Fibroblast of the aortic adventitia (primary cell): ENCODE measurements at regions not wholly inside any gene's neighbourhood (a gene's known extent, or its start where the extent isn't known, plus 50 kb on each side); places are given as distances from the start of the nearest gene placed in this dataset.

Experiments used
- DNase-seq: peaks from one replicate; pipeline ENCODE4 v3.0.0-alpha.2; 2010; ENCODE audit warnings: low read depth
- H3K4me3 ChIP-seq: 2 replicates; pipeline ENCODE4 v1.5.1; 2011; ENCODE audit warnings: low read depth, mild to moderate bottlenecking, control low read depth, low read length, moderate library complexity
- TF ChIP-seq, protein P1 (sequence below): IDR thresholded peaks from 2 replicates; pipeline ENCODE4 v1.5.1; 2011; ENCODE audit warnings: mild to moderate bottlenecking, low read length, control low read depth, inconsistent platforms; ENCODE audit not compliant: insufficient read depth

DNA sequence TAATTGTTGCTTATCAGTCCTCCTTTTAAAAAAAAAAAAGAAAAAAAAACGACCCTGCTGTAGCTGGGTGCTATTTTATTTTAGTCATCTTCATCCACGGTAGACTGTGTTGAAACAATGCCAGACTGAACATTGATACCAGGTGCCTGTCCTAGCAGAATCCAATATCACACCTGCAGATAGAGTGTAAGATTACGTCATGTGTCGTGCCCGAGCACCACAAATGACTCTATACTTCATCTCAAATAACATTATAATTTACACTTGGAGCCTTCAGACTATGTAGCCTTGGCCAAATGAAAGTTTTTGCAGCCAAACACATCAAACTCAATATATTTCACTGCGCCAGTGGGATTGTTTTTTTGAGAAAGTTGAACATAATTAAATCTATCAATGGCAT, 410.6 kb downstream of the FGF9 start:
- TF ChIP-seq, protein P1, sequence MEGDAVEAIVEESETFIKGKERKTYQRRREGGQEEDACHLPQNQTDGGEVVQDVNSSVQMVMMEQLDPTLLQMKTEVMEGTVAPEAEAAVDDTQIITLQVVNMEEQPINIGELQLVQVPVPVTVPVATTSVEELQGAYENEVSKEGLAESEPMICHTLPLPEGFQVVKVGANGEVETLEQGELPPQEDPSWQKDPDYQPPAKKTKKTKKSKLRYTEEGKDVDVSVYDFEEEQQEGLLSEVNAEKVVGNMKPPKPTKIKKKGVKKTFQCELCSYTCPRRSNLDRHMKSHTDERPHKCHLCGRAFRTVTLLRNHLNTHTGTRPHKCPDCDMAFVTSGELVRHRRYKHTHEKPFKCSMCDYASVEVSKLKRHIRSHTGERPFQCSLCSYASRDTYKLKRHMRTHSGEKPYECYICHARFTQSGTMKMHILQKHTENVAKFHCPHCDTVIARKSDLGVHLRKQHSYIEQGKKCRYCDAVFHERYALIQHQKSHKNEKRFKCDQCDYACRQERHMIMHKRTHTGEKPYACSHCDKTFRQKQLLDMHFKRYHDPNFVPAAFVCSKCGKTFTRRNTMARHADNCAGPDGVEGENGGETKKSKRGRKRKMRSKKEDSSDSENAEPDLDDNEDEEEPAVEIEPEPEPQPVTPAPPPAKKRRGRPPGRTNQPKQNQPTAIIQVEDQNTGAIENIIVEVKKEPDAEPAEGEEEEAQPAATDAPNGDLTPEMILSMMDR: no peak
- no peak for DNase-seq
- no peak overlapping the region for H3K4me3 ChIP-seq

DNA sequence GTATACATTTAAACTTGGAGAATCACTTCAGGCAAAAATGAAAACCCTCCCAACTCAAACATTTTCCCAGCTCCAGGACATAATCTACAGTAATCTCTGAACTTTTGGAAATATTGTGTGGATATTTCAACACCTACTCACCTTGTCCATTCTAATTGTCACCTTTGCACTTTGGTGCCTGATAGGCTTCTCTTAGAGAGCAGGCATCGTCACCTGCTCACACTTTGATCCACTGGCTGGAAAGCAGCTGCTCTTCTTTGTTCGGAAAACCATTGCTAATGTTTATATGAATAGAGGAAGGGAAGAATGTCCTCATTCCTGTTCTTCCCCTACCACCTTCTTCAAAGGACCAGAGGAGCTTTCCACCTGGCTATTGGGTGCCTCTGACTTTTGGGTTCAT, 411.2 kb downstream of the FGF9 start:
- TF ChIP-seq, protein P1: no peak
- no peak overlapping the region for H3K4me3 ChIP-seq
- no peak for DNase-seq

DNA sequence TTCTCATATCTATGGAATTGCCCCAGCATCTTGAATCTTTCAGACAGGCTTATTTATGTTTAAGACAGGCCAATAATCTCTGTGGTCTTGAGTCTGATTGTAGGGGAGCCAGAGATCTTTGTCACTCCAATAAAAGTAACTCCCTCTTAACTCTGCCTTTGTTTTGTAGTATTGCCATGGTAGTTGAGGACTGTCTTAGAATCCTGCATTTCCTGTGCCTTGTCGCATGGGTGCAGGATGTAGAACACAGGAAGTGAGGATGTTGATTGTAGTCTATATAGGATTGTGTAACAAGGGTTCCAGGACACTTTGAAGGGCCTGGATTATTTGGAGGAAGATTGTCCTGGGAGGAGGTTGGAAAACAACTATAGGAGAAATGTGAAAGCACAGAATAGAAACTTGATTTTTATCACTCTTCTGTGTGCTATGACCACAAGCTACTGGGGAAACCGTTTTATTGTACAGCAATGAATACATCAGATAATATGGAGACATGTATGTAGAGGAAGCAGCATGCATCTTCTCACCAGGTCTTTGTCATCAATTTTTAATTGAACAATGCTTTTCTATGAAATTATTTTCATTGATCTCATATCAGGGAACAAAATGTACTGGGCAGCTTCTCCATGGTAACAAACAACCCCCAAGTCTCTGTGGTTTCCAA, 411.7 kb downstream of the FGF9 start:
- DNase-seq: no peak
- H3K4me3 ChIP-seq: no peak overlapping the region
- TF ChIP-seq, protein P1: no peak

DNA sequence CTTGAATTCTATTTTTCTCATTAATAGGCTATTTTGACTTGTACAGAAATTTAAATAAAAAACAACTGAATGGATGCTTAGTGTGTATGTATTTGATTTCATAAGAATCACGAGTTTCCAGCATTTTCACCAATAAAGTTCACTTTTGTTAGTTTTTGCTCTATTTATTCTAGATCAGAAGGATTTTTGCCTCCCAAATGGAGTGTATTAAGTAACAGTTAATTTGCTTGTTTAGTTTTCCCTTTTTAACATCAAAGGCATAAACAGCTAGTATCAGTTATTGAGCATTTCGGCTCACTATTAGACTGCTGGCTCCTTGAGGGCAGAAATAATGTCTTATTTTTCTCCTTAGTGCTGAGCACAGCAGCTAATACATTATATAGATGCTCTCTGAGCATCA, 414.1 kb downstream of the FGF9 start:
- no peak overlapping the region for H3K4me3 ChIP-seq
- TF ChIP-seq, protein P1: no peak
- DNase-seq: no peak

DNA sequence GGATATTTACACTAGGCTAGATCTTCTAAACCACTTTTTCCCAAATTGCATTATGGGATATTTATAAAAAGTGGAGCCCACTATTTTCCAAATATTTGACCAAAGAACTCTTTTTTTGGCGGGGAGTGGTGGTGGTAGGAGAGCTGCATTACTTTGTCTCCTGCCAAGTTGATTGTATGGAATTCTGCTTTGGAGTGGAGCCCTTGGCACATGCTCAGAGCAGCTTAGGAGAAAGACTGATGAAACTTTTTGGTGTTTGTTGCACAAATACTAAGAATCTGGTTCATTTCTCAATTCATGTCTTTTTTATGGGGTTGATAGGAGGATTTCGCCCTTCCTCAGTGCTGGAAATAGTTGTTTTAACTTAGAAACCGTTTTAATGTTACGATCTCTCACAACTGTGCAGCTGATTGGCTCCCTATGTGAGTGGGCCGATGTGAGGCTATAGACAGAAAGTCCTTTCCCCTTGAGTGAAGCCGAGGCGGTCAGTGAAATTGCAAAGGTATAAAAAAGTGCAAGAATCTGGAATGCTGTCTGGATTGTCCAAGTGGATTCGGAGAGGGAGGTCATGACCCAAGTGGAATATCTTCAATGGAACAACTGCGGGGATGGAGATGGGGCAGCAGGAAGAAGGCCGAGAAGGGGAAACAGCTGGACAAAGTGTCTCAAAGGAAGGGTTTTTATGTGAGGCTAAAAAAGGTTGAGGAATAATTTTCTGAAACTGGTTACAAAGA, 415.9 kb downstream of the FGF9 start:
- peak; percentile 63 for DNase-seq
- TF ChIP-seq, protein P1: no peak
- no peak overlapping the region for H3K4me3 ChIP-seq

DNA sequence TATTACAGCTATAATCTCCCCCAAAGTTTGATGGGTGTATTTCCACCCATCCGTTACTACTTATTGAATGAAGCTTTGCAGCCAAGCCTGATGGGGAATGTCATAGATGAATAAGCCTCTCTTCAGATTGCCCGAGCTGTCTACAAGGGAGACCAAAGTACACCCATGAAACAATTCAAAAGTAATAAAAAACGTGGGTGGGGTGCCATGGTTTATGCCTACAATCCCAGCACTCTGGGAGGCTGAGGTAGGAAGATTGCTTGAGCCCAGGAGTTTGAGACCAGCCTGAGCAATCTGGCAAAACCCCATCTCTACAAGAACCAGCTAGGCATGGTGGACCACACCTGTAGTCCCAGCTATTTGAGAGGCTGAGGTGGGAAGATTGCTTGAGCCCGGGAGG, 419.2 kb downstream of the FGF9 start:
- no peak for DNase-seq
- TF ChIP-seq, protein P1: no peak
- H3K4me3 ChIP-seq: no peak overlapping the region
